Retinal pigment epithelial cell (primary cell): ENCODE measurements at regions not wholly inside any gene's neighbourhood (a gene's known extent, or its start where the extent isn't known, plus 50 kb on each side); places are given as distances from the start of the nearest gene placed in this dataset.
"Not testable (repeated sequence)": the region's sequence is repeated elsewhere in the genome, so short reads cannot be mapped to it uniquely, and the experiment has no call there.

ENCODE experiments used
- DNase-seq: peaks from one replicate; pipeline ENCODE4 v3.0.0-alpha.2; 2010; ENCODE audit warnings: low read depth
- H3K4me3 ChIP-seq: 2 replicates; pipeline ENCODE4 v1.5.1; 2011; ENCODE audit warnings: mild to moderate bottlenecking, low read length, control low read depth, moderate library complexity
- TF ChIP-seq, protein P1 (sequence below): conservative IDR thresholded peaks from 2 replicates; pipeline ENCODE4 v1.5.1; 2011; ENCODE audit warnings: low read depth, low read length, control low read depth, inconsistent platforms

GRCh38 chr10:9172276-9172675, 1117.8 kb downstream of the GATA3 start:
- H3K4me3 ChIP-seq, result no peak overlapping the region
- TF ChIP-seq, protein P1, sequence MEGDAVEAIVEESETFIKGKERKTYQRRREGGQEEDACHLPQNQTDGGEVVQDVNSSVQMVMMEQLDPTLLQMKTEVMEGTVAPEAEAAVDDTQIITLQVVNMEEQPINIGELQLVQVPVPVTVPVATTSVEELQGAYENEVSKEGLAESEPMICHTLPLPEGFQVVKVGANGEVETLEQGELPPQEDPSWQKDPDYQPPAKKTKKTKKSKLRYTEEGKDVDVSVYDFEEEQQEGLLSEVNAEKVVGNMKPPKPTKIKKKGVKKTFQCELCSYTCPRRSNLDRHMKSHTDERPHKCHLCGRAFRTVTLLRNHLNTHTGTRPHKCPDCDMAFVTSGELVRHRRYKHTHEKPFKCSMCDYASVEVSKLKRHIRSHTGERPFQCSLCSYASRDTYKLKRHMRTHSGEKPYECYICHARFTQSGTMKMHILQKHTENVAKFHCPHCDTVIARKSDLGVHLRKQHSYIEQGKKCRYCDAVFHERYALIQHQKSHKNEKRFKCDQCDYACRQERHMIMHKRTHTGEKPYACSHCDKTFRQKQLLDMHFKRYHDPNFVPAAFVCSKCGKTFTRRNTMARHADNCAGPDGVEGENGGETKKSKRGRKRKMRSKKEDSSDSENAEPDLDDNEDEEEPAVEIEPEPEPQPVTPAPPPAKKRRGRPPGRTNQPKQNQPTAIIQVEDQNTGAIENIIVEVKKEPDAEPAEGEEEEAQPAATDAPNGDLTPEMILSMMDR, result no peak
- DNase-seq, result no peak

GRCh38 chr10:9175200-9175599, 1120.7 kb downstream of the GATA3 start:
- TF ChIP-seq, protein P1, result no peak
- no peak for DNase-seq
- no peak overlapping the region for H3K4me3 ChIP-seq

DNA sequence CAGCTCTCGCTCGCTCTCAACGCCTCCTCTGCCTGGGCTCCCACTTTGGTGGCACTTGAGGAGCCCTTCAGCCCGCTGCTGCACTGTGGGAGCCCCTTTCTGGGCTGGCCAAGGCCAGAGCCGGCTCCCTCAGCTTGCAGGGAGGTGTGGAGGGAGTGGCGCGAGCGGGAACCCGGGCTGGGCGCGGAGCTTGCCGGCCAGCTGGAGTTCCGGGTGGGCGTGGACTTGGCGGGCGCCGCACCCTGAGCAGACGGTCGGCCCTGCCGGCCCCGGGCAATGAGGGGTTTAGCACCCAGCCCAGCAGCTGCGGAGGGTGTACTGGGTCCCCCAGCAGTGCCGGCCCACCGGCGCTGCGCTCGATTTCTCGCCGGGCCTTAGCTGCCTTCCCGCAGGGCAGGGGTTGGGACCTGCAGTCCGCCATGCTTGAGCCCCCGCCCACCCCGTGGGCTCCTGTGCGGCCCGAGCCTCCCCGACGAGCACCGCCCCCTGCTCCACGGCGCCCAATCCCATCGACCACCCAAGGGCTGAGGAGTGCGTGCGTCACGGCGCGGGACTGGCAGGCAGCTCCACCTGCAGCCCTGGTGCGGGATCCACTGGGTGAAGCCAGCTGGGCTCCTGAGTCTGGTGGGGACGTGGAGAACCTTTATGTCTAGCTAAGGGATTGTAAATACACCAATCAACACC, 1128.9 kb downstream of the GATA3 start:
- H3K4me3 ChIP-seq, DNase-seq: not testable (repeated sequence)

- TF ChIP-seq, protein P1, result no peak
- H3K4me3 ChIP-seq, result no peak overlapping the region
- no peak for DNase-seq
Observed at GRCh38 chr10:9188022-9188810, 1133.7 kb downstream of the GATA3 start.

DNA sequence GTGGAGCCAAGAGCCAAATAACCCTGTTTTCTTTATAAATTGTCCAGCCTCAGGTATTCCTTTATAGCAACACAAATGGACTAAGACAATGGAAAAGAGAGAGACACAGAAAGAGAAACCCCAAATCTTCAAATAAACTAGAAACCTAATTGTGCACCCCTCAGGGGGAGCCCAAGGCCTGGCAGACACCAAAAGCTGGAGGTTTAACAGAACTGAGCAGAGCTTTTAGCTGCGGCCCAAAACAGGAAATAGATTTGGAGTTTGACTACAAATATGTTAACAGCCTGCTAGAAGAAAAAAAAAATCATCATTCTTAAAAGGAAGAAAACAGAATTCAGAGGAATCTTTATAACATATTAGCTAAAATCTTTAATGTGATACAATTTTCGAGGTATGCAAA, 1135.0 kb downstream of the GATA3 start:
- TF ChIP-seq, protein P1, result no peak
- no peak for DNase-seq
- no peak overlapping the region for H3K4me3 ChIP-seq

GRCh38 chr10:9193120-9193519, 1138.6 kb downstream of the GATA3 start:
- no peak for DNase-seq
- no peak overlapping the region for H3K4me3 ChIP-seq
- TF ChIP-seq, protein P1, result no peak

- H3K4me3 ChIP-seq, result no peak overlapping the region
- TF ChIP-seq, protein P1, result no peak
- no peak for DNase-seq
Observed at GRCh38 chr10:9195385-9195784, 1140.9 kb downstream of the GATA3 start.
